GM18870 (cell line): ENCODE measurements at regions not wholly inside any gene's neighbourhood (a gene's known extent, or its start where the extent isn't known, plus 50 kb on each side); places are given as distances from the start of the nearest gene placed in this dataset.
A peak's percentile ranks its signal among the peaks of the same experiment; 100 is the strongest.
"Not testable (repeated sequence)": the region's sequence is repeated elsewhere in the genome, so short reads cannot be mapped to it uniquely, and the experiment has no call there.

ENCODE experiments used
- ATAC-seq: cut with Tn5 transposase; IDR thresholded peaks from one replicate; pipeline ENCODE4 v1.9.1; 2021; ENCODE audit warnings: moderate library complexity; ENCODE audit not compliant: unreplicated experiment

GRCh38 chr6:144429753-144430152 is 144.6 kb downstream of the UTRN start:
- ATAC-seq, result no peak

GRCh38 chr6:144433446-144433845 is 148.3 kb downstream of the UTRN start:
- ATAC-seq, result not testable (repeated sequence)

- ATAC-seq, result no peak
Measured at GRCh38 chr6:144434308-144434990, 149.3 kb downstream of the UTRN start.

GRCh38 chr6:144435602-144436426 is 150.7 kb downstream of the UTRN start:
- ATAC-seq, result no peak

- no peak for ATAC-seq
Measured at GRCh38 chr6:144437105-144437504, 152.0 kb downstream of the UTRN start.

- ATAC-seq, result no peak
Measured at GRCh38 chr6:144438103-144438502, 153.0 kb downstream of the UTRN start.

- no peak for ATAC-seq
Measured at GRCh38 chr6:144439016-144439415, 153.9 kb downstream of the UTRN start.

GRCh38 chr6:144441801-144442200 is 156.7 kb downstream of the UTRN start:
- ATAC-seq, result not testable (repeated sequence)

- ATAC-seq, result no peak
Measured at GRCh38 chr6:144443157-144443556, 158.0 kb downstream of the UTRN start.

GRCh38 chr6:144447472-144447871 is 162.3 kb downstream of the UTRN start:
- ATAC-seq, result no peak

- ATAC-seq, result no peak
Measured at GRCh38 chr6:144449218-144449617, 164.1 kb downstream of the UTRN start.

GRCh38 chr6:144449911-144450597 is 164.9 kb downstream of the UTRN start:
- ATAC-seq, result no peak

GRCh38 chr6:144460327-144461095 is 175.4 kb downstream of the UTRN start:
- peak; percentile 79 for ATAC-seq

GRCh38 chr6:144462058-144462457 is 176.9 kb downstream of the UTRN start:
- no peak for ATAC-seq

GRCh38 chr6:144466716-144467115 is 181.6 kb downstream of the UTRN start:
- no peak for ATAC-seq

GRCh38 chr6:144467172-144467762 is 182.1 kb downstream of the UTRN start:
- ATAC-seq, result no peak

GRCh38 chr6:144467921-144468320 is 182.8 kb downstream of the UTRN start:
- ATAC-seq, result no peak

- ATAC-seq, result no peak
Measured at GRCh38 chr6:144468709-144469108, 183.6 kb downstream of the UTRN start.

GRCh38 chr6:144469144-144469575 is 184.0 kb downstream of the UTRN start:
- peak; percentile 75 for ATAC-seq

GRCh38 chr6:144470201-144470600 is 185.1 kb downstream of the UTRN start:
- ATAC-seq, result not testable (repeated sequence)
